WTC11 (cell line): ENCODE measurements at regions not wholly inside any gene's neighbourhood (a gene's known extent, or its start where the extent isn't known, plus 50 kb on each side); places are given as distances from the start of the nearest gene placed in this dataset.

Experiments used
- ATAC-seq: fragments of 200-7000 bp; cut with Tn5 transposase; 2 replicates; pipeline ENCODE4 v1.10.0; 2021; ENCODE audit warnings: mild to moderate bottlenecking, moderate library complexity
- CTCF ChIA-PET: fragments of 300-600 bp; sonication (Branson Sonifier 250); formaldehyde crosslinking; loops from one replicate; lab custom pipeline; 2021; ENCODE audit warnings: antibody characterized with exemption; lab: Charles Lee
- POLR2A ChIA-PET: fragments of 350-600 bp; sonication (Branson Sonifier 250); formaldehyde crosslinking; loops from one replicate; lab custom pipeline; 2021; ENCODE audit warnings: antibody characterized with exemption; lab: Charles Lee
- DNase-seq: peaks from one replicate; pipeline ENCODE4 v3.0.0; 2021; ENCODE audit warnings: low spot score
- H3K27ac Mint-ChIP-seq: 2 replicates; pipeline ENCODE4 v1.8.0; 2021; ENCODE audit warnings: mixed read lengths
- H3K27me3 Mint-ChIP-seq: 2 replicates; pipeline ENCODE4 v1.8.0; 2021; ENCODE audit warnings: low read depth, mild to moderate bottlenecking, moderate library complexity, mixed read lengths
- H3K36me3 Mint-ChIP-seq: 2 replicates; pipeline ENCODE4 v1.8.0; 2021; ENCODE audit warnings: mixed read lengths
- H3K4me1 Mint-ChIP-seq: 2 replicates; pipeline ENCODE4 v1.8.0; 2022; ENCODE audit warnings: mixed read lengths
- H3K4me3 Mint-ChIP-seq: 2 replicates; pipeline ENCODE4 v1.8.0; 2021; ENCODE audit warnings: mild to moderate bottlenecking, moderate library complexity, mixed read lengths
- H3K9me3 Mint-ChIP-seq: 2 replicates; pipeline ENCODE4 v1.8.0; 2021; ENCODE audit warnings: mixed read lengths
- ARID4B ChIP-seq: sonication (generic); formaldehyde crosslinking; IDR thresholded peaks from 2 replicates; pipeline ENCODE4 v1.8.0; 2023; ENCODE audit warnings: missing genetic modification reagents, mild to moderate bottlenecking, borderline replicate concordance
- CREM ChIP-seq: sonication (generic); formaldehyde crosslinking; IDR thresholded peaks from 2 replicates; pipeline ENCODE4 v1.8.1; 2022; ENCODE audit warnings: mild to moderate bottlenecking, missing genetic modification reagents, moderate library complexity
- ESRRA ChIP-seq: sonication (generic); formaldehyde crosslinking; IDR thresholded peaks from 2 replicates; pipeline ENCODE4 v1.8.1; 2022; ENCODE audit warnings: mild to moderate bottlenecking, missing genetic modification reagents, borderline replicate concordance
- GTF2I ChIP-seq: fragments of 250-450 bp; sonication (Bioruptor Pico); conservative IDR thresholded peaks from 2 replicates; pipeline ENCODE4 v1.4.0; 2021; ENCODE audit warnings: mild to moderate bottlenecking
- HMGXB4 ChIP-seq: sonication (generic); formaldehyde crosslinking; IDR thresholded peaks from 2 replicates; pipeline ENCODE4 v1.8.1; 2023; ENCODE audit warnings: mild to moderate bottlenecking, moderate library complexity, missing genetic modification reagents
- JUN ChIP-seq: sonication (generic); formaldehyde crosslinking; IDR thresholded peaks from 2 replicates; pipeline ENCODE4 v1.8.0; 2023; ENCODE audit warnings: mild to moderate bottlenecking, missing genetic modification reagents
- KAT7 ChIP-seq: sonication (generic); formaldehyde crosslinking; IDR thresholded peaks from 2 replicates; pipeline ENCODE4 v1.8.1; 2023; ENCODE audit warnings: missing genetic modification reagents, mild to moderate bottlenecking, borderline replicate concordance
- NR3C1 ChIP-seq: sonication (generic); formaldehyde crosslinking; conservative IDR thresholded peaks from 2 replicates; pipeline ENCODE4 v1.8.1; 2023; ENCODE audit warnings: low read depth, mild to moderate bottlenecking, missing genetic modification reagents
- PRDM15 ChIP-seq: sonication (generic); formaldehyde crosslinking; IDR thresholded peaks from 2 replicates; pipeline ENCODE4 v1.8.0; 2022; ENCODE audit warnings: missing genetic modification reagents
- PREB ChIP-seq: sonication (generic); formaldehyde crosslinking; IDR thresholded peaks from 2 replicates; pipeline ENCODE4 v1.8.1; 2022; ENCODE audit warnings: mild to moderate bottlenecking, missing genetic modification reagents, moderate library complexity, borderline replicate concordance
- RORB ChIP-seq: fragments of 250-450 bp; sonication (Bioruptor Pico); IDR thresholded peaks from 2 replicates; pipeline ENCODE4 v1.9.0; 2021; ENCODE audit warnings: mild to moderate bottlenecking
- SMAD3 ChIP-seq: sonication (generic); formaldehyde crosslinking; IDR thresholded peaks from 2 replicates; pipeline ENCODE4 v1.8.0; 2022; ENCODE audit warnings: missing genetic modification reagents, mild to moderate bottlenecking, borderline replicate concordance
- SMAD4 ChIP-seq: sonication (generic); formaldehyde crosslinking; IDR thresholded peaks from 2 replicates; pipeline ENCODE4 v1.8.0; 2022; ENCODE audit warnings: mild to moderate bottlenecking, missing genetic modification reagents
- SOX15 ChIP-seq: fragments of 250-450 bp; sonication (Bioruptor Pico); IDR thresholded peaks from 2 replicates; pipeline ENCODE4 v1.9.0; 2021; ENCODE audit warnings: mild to moderate bottlenecking
- ZMAT4 ChIP-seq: fragments of 250-450 bp; sonication (Bioruptor Pico); IDR thresholded peaks from 2 replicates; pipeline ENCODE4 v1.9.0; 2021; ENCODE audit warnings: mild to moderate bottlenecking
- TF ChIP-seq, protein P1 (sequence below): sonication (generic); formaldehyde crosslinking; IDR thresholded peaks from 2 replicates; pipeline ENCODE4 v1.8.1; 2023; ENCODE audit warnings: mild to moderate bottlenecking, missing genetic modification reagents
- TF ChIP-seq, protein P2 (sequence below): sonication (generic); formaldehyde crosslinking; IDR thresholded peaks from 2 replicates; pipeline ENCODE4 v1.8.0; 2023; ENCODE audit warnings: mild to moderate bottlenecking, missing genetic modification reagents

DNA sequence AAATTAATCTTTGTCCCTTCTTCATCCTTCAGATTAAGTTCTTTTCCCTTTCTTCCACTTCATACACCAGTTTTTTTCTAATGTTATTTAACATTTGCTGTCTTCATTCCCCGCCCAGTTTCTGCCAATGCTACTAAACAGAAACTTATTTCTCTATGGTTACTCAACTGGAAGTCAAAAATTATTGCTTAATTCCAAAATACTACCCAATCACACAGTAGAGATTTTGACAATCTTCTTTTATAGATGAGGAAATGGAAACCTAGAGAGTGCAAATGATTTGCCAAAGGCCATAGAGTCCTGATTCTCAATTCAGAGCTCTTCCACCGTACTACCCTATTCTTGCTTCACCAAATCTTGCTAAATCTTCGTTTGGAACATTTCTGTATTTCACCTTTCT lies 58.1 kb upstream of the SH3GLB1 start:
- TF ChIP-seq SMAD4 (no peak), KAT7 (CRISPR knock-in tag) (no peak), SMAD3 (CRISPR knock-in tag) (no peak), GTF2I (CRISPR knock-in tag) (no peak), ESRRA (no peak), ARID4B (no peak), CREM (CRISPR knock-in tag) (no peak), NR3C1 (CRISPR knock-in tag) (no peak)
- TF ChIP-seq, protein P1, sequence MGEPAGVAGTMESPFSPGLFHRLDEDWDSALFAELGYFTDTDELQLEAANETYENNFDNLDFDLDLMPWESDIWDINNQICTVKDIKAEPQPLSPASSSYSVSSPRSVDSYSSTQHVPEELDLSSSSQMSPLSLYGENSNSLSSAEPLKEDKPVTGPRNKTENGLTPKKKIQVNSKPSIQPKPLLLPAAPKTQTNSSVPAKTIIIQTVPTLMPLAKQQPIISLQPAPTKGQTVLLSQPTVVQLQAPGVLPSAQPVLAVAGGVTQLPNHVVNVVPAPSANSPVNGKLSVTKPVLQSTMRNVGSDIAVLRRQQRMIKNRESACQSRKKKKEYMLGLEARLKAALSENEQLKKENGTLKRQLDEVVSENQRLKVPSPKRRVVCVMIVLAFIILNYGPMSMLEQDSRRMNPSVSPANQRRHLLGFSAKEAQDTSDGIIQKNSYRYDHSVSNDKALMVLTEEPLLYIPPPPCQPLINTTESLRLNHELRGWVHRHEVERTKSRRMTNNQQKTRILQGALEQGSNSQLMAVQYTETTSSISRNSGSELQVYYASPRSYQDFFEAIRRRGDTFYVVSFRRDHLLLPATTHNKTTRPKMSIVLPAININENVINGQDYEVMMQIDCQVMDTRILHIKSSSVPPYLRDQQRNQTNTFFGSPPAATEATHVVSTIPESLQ, result no peak
- TF ChIP-seq, protein P2, sequence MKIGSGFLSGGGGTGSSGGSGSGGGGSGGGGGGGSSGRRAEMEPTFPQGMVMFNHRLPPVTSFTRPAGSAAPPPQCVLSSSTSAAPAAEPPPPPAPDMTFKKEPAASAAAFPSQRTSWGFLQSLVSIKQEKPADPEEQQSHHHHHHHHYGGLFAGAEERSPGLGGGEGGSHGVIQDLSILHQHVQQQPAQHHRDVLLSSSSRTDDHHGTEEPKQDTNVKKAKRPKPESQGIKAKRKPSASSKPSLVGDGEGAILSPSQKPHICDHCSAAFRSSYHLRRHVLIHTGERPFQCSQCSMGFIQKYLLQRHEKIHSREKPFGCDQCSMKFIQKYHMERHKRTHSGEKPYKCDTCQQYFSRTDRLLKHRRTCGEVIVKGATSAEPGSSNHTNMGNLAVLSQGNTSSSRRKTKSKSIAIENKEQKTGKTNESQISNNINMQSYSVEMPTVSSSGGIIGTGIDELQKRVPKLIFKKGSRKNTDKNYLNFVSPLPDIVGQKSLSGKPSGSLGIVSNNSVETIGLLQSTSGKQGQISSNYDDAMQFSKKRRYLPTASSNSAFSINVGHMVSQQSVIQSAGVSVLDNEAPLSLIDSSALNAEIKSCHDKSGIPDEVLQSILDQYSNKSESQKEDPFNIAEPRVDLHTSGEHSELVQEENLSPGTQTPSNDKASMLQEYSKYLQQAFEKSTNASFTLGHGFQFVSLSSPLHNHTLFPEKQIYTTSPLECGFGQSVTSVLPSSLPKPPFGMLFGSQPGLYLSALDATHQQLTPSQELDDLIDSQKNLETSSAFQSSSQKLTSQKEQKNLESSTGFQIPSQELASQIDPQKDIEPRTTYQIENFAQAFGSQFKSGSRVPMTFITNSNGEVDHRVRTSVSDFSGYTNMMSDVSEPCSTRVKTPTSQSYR (CRISPR knock-in tag), result no peak
- H3K36me3 Mint-ChIP-seq, result no peaks in the 10 kb centered on the region
- DNase-seq, result no peak
- POLR2A ChIA-PET, result no interaction called here
- H3K9me3 Mint-ChIP-seq, result no peaks in the 10 kb centered on the region
- no peak overlapping the region for H3K27ac Mint-ChIP-seq
- H3K27me3 Mint-ChIP-seq, result no peaks in the 10 kb centered on the region
- H3K4me1 Mint-ChIP-seq, result no peaks in the 10 kb centered on the region
- CTCF ChIA-PET, result interaction anchor here (1.4 kb wide), 1 partner anchor 58 kb away, joined by 4 read pairs; the partner anchor contains the start of gene SH3GLB1
- H3K4me3 Mint-ChIP-seq, result no peak overlapping the region
- ATAC-seq, result no peak

- ChIA-PET POLR2A (no interaction called here), CTCF (no interaction called here)
- DNase-seq (no peak), ATAC-seq (no peak)
- no peaks in the 10 kb centered on the region for H3K9me3 Mint-ChIP-seq
- H3K36me3 Mint-ChIP-seq, result no peaks in the 10 kb centered on the region
- H3K4me1 Mint-ChIP-seq, result no peaks in the 10 kb centered on the region
- H3K27me3 Mint-ChIP-seq, result no peaks in the 10 kb centered on the region
- no peak overlapping the region for H3K4me3 Mint-ChIP-seq
- no peak for TF ChIP-seq PREB
- TF ChIP-seq SOX15, result no peak
- TF ChIP-seq JUN, result no peak
- no peak for TF ChIP-seq HMGXB4 (CRISPR knock-in tag)
- no peak for TF ChIP-seq ZMAT4
- no peak for TF ChIP-seq RORB (CRISPR knock-in tag)
- TF ChIP-seq, protein P1, result no peak
- no peak for TF ChIP-seq PRDM15 (CRISPR knock-in tag)
- no peak overlapping the region for H3K27ac Mint-ChIP-seq
Measured at GRCh38 chr1:86648255-86648654, 56.1 kb upstream of the SH3GLB1 start.
